HepG2 (cell line): ENCODE measurements at regions not wholly inside any gene's neighbourhood (a gene's known extent, or its start where the extent isn't known, plus 50 kb on each side); places are given as distances from the start of the nearest gene placed in this dataset.

ENCODE experiments used
- ATAC-seq: fragments of 200-7000 bp; cut with Tn5 transposase; 3 replicates; pipeline ENCODE4 v1.9.1; 2020; ENCODE audit warnings: mild to moderate bottlenecking, moderate library complexity
- BruUV-seq: library from RNA; stranded (reverse); fragments of 400-500 nt; replicated peaks from 2 replicates; lab custom pipeline; 2021; lab: Mats Ljungman, UMichigan
- CTCF ChIA-PET: fragments of 300-600 bp; formaldehyde crosslinking; extraction: SDS; loops from one replicate; lab custom pipeline; 2021; ENCODE audit warnings: low total read pairs, inconsistent platforms, low intra/inter-chr PET ratio; lab: Yijun Ruan, JAX
- POLR2A ChIA-PET: fragments of 350-600 bp; sonication (Branson Sonifier 250); formaldehyde crosslinking; loops from one replicate; lab custom pipeline; 2020; ENCODE audit warnings: antibody characterized with exemption, inconsistent platforms; lab: Yijun Ruan, JAX
- DNase-seq: peaks from one replicate; pipeline ENCODE4 v3.0.0-alpha.2; 2015; ENCODE audit warnings: low spot score
- FAIRE-seq: peaks from 3 replicates; lab custom pipeline; 2011; peaks lifted over from hg19 to GRCh38; lab: Jason Lieb, UNC
- H2AFZ ChIP-seq: one replicate; pipeline ENCODE4 v1.6.1; 2011; ENCODE audit warnings: low read length, inconsistent platforms
- H3K27ac ChIP-seq: fragments of 300-600 bp; 3 replicates; pipeline ENCODE4 v1.8.0; 2011; ENCODE audit warnings: mixed run types, mild to moderate bottlenecking, mixed read lengths, low read length, inconsistent platforms; ENCODE audit not compliant: insufficient read depth; ENCODE audit errors: extremely low read length
- H3K27me3 ChIP-seq, 2 experiments: fragments of 200-600 bp in 1 of 2; 2 replicates in 1 of 2; 3 replicates in 1 of 2; pipeline versions ENCODE4 v1.6.0 to v1.8.0; 2011; ENCODE audit warnings: low read length in 2 of 2, mild to moderate bottlenecking in 2 of 2, moderate library complexity in 2 of 2, inconsistent platforms in 1 of 2; ENCODE audit not compliant: insufficient read depth in 2 of 2, control insufficient read depth in 1 of 2
- H3K36me3 ChIP-seq, 2 experiments: fragments of 200-600 bp in 1 of 2; replicated peaks in 1 of 2; 2 replicates in 1 of 2; 3 replicates in 1 of 2; pipeline versions ENCODE4 v1.5.1 to v1.8.0; 2011; ENCODE audit warnings: low read length in 2 of 2, inconsistent platforms in 1 of 2; ENCODE audit not compliant: insufficient read depth in 2 of 2, control insufficient read depth in 1 of 2
- H3K4me1 ChIP-seq: 2 replicates; pipeline ENCODE4 v1.5.1; 2012; ENCODE audit warnings: low read length, inconsistent platforms; ENCODE audit not compliant: insufficient read depth
- H3K4me2 ChIP-seq: 2 replicates; pipeline ENCODE4 v1.6.0; 2011; ENCODE audit warnings: low read depth, low read length, inconsistent platforms
- H3K4me3 ChIP-seq, 3 experiments: fragments of 200-600 bp in 1 of 3; sonication (generic), shearing (Covaris generic) in 1 of 3; replicated peaks in 1 of 3; 2 replicates each; pipeline ENCODE4 v1.5.1; 2011 to 2016; ENCODE audit warnings: low read length in 3 of 3, inconsistent platforms in 2 of 3, low read depth in 2 of 3, mild to moderate bottlenecking in 2 of 3, control low read depth in 1 of 3, mixed read lengths in 1 of 3; ENCODE audit not compliant: insufficient read depth in 1 of 3
- H3K79me2 ChIP-seq: one replicate; pipeline ENCODE4 v1.6.1; 2011; ENCODE audit warnings: low read length, inconsistent platforms; ENCODE audit not compliant: insufficient read depth
- H3K9ac ChIP-seq: 2 replicates; pipeline ENCODE4 v1.6.0; 2011; ENCODE audit warnings: mild to moderate bottlenecking, low read depth, low read length, inconsistent platforms; ENCODE audit not compliant: insufficient read depth
- H3K9me3 ChIP-seq: 2 replicates; pipeline ENCODE4 v1.5.1; 2012; ENCODE audit warnings: mild to moderate bottlenecking, low read length
- H4K20me1 ChIP-seq: 2 replicates; pipeline ENCODE4 v1.6.0; 2011; ENCODE audit warnings: inconsistent platforms, mild to moderate bottlenecking, low read length, moderate library complexity; ENCODE audit not compliant: insufficient read depth
- CBX1 ChIP-seq: IDR thresholded peaks from one replicate; pipeline ENCODE4 v1.6.1; 2016; ENCODE audit warnings: antibody characterized with exemption, low read depth
- KDM1A ChIP-seq: IDR thresholded peaks from 2 replicates; pipeline ENCODE4 v1.6.1; 2016; ENCODE audit warnings: missing compliant biosample characterization
- MATR3 ChIP-seq: sonication (generic); formaldehyde crosslinking; IDR thresholded peaks from 2 replicates; pipeline ENCODE4 v1.4.0; 2020; ENCODE audit warnings: missing genetic modification reagents
- MIER3 ChIP-seq: IDR thresholded peaks from 2 replicates; pipeline ENCODE4 v1.6.1; 2016; ENCODE audit warnings: missing compliant biosample characterization, borderline replicate concordance
- POLR2A ChIP-seq, 2 experiments: IDR thresholded peaks; 2 replicates each; pipeline ENCODE4 v1.6.1; 2011; ENCODE audit warnings: low read depth in 2 of 2, low read length in 2 of 2, mild to moderate bottlenecking in 1 of 2, moderate library complexity in 1 of 2; ENCODE audit not compliant: insufficient read depth in 1 of 2
- RCOR2 ChIP-seq: IDR thresholded peaks from 2 replicates; pipeline ENCODE4 v1.6.1; 2016; ENCODE audit warnings: missing biosample characterization, missing genetic modification reagents
- TP53 ChIP-seq: sonication (generic); formaldehyde crosslinking; conservative IDR thresholded peaks from 2 replicates; pipeline ENCODE4 v1.4.0; 2020; ENCODE audit warnings: missing genetic modification reagents
- ZNF350 ChIP-seq: sonication (generic); formaldehyde crosslinking; IDR thresholded peaks from 2 replicates; pipeline ENCODE4 v1.4.0; 2020; ENCODE audit warnings: mild to moderate bottlenecking, low read depth, missing genetic modification reagents, borderline replicate concordance
- ZNF572 ChIP-seq: sonication (generic); formaldehyde crosslinking; IDR thresholded peaks from 2 replicates; pipeline ENCODE4 v1.5.1; 2020; ENCODE audit warnings: mild to moderate bottlenecking, missing genetic modification reagents
- ZNF761 ChIP-seq: sonication (generic); formaldehyde crosslinking; conservative IDR thresholded peaks from 2 replicates; pipeline ENCODE4 v1.4.0; 2020; ENCODE audit warnings: mild to moderate bottlenecking, missing genetic modification reagents
- WGBS: methylation state at CpG from one replicate; pipeline ENCODE4 v1.1.6; 2017; ENCODE audit warnings: low lambda C conversion rate; 5-methylcytosine and 5-hydroxymethylcytosine counted together
- in situ Hi-C: cut with HindIII; loops from 2 replicates; pipeline ENCODE4 v1.10.0; 2017; ENCODE audit warnings: low pct_unique_long_range_greater_than_20kb; ENCODE audit not compliant: extremely low pct_ligation_motif_present
- intact Hi-C: fragments of 100-400 bp; cut with micrococcal nuclease; formaldehyde crosslinking; loops from one replicate; pipeline ENCODE4 v1.10.0; 2022; ENCODE audit not compliant: unreplicated experiment
- TF ChIP-seq, protein P1 (sequence below): sonication (generic); formaldehyde crosslinking; IDR thresholded peaks from 2 replicates; pipeline ENCODE4 v1.4.0; 2020; ENCODE audit warnings: mild to moderate bottlenecking, missing genetic modification reagents
- TF ChIP-seq, protein P2 (sequence below): sonication (generic); formaldehyde crosslinking; IDR thresholded peaks from 2 replicates; pipeline ENCODE4 v1.4.0; 2020; ENCODE audit warnings: mild to moderate bottlenecking, missing genetic modification reagents

DNA sequence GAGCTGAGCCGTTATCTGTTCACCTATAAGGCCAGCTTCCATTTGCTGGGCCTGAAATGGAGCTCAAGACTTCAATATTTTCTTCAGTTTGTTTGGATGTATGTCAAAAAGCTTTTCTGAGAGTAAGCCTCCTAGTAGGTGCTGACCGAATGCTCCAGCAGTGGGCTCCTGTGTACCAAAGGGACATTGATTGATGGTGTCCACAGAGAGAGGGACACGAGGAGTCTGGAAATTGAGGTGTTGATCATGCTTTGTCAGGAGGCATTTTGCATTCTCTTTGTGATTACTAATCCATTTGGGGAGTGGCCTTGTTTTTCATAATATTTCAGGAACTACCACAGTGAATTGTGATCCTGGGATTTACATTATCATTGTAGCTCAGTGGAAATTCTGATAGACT is 107.7 kb upstream of the SLC38A2 start (continued):
- no peak for TF ChIP-seq TP53 (CRISPR knock-in tag)
- TF ChIP-seq, all 625 proteins: peak for 0

DNA sequence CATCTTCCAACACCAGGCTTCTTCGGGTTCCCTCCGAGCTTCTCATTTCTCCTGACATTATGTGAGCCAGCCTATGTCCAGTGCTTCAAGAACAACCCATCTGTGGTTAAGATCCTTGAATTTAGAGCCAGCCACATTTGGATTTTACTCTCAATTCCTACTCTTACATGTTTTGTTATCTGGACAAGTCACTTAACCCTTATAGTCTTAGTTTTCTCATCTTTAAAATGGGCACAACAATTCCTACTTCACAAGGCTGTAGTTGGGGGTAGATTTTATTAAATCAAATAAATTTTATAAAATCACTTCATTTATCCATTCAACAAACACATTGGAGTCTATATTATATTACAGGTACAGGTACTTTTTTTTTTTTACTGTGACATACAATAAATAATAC is 105.5 kb upstream of the SLC38A2 start:
- Histone ChIP-seq H3K4me2 (no peak overlapping the region), H3K4me3 (no peak overlapping the region), H2AFZ (no peak overlapping the region), H3K27ac (no peak overlapping the region), H3K9me3 (no peaks in the 10 kb centered on the region), H3K36me3 (no peaks in the 10 kb centered on the region), H3K9ac (no peak overlapping the region), H3K4me1 (peaks cover 83% of the 10 kb centered on the region), H3K79me2 (no peaks in the 10 kb centered on the region), H3K27me3 (no peaks in the 10 kb centered on the region), H4K20me1 (no peaks in the 10 kb centered on the region)
- intact Hi-C loops (no loop called here), in situ Hi-C loops (no loop called here)
- DNase-seq (no peak), FAIRE-seq (no peak), ATAC-seq (no peak)
- ChIA-PET CTCF (no interaction called here), POLR2A (no interaction called here)
- WGBS: 93% methylated on average over 2 of the region's 2 CpGs
- BruUV-seq: no TSS peak
- no peak for TF ChIP-seq MATR3
- TF ChIP-seq ZNF761 (CRISPR knock-in tag): no peak
- TF ChIP-seq, protein P1, sequence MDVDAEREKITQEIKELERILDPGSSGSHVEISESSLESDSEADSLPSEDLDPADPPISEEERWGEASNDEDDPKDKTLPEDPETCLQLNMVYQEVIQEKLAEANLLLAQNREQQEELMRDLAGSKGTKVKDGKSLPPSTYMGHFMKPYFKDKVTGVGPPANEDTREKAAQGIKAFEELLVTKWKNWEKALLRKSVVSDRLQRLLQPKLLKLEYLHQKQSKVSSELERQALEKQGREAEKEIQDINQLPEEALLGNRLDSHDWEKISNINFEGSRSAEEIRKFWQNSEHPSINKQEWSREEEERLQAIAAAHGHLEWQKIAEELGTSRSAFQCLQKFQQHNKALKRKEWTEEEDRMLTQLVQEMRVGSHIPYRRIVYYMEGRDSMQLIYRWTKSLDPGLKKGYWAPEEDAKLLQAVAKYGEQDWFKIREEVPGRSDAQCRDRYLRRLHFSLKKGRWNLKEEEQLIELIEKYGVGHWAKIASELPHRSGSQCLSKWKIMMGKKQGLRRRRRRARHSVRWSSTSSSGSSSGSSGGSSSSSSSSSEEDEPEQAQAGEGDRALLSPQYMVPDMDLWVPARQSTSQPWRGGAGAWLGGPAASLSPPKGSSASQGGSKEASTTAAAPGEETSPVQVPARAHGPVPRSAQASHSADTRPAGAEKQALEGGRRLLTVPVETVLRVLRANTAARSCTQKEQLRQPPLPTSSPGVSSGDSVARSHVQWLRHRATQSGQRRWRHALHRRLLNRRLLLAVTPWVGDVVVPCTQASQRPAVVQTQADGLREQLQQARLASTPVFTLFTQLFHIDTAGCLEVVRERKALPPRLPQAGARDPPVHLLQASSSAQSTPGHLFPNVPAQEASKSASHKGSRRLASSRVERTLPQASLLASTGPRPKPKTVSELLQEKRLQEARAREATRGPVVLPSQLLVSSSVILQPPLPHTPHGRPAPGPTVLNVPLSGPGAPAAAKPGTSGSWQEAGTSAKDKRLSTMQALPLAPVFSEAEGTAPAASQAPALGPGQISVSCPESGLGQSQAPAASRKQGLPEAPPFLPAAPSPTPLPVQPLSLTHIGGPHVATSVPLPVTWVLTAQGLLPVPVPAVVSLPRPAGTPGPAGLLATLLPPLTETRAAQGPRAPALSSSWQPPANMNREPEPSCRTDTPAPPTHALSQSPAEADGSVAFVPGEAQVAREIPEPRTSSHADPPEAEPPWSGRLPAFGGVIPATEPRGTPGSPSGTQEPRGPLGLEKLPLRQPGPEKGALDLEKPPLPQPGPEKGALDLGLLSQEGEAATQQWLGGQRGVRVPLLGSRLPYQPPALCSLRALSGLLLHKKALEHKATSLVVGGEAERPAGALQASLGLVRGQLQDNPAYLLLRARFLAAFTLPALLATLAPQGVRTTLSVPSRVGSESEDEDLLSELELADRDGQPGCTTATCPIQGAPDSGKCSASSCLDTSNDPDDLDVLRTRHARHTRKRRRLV (CRISPR knock-in tag): no peak
- no peak for TF ChIP-seq ZNF350
- no peak for TF ChIP-seq POLR2A (IDR thresholded peaks at IDR 0.05; ENCODE audit: insufficient read depth in 1 of 2, low read depth in 2 of 2, low read length in 2 of 2)
- TF ChIP-seq ZNF572 (CRISPR knock-in tag): no peak
- TF ChIP-seq, protein P2, sequence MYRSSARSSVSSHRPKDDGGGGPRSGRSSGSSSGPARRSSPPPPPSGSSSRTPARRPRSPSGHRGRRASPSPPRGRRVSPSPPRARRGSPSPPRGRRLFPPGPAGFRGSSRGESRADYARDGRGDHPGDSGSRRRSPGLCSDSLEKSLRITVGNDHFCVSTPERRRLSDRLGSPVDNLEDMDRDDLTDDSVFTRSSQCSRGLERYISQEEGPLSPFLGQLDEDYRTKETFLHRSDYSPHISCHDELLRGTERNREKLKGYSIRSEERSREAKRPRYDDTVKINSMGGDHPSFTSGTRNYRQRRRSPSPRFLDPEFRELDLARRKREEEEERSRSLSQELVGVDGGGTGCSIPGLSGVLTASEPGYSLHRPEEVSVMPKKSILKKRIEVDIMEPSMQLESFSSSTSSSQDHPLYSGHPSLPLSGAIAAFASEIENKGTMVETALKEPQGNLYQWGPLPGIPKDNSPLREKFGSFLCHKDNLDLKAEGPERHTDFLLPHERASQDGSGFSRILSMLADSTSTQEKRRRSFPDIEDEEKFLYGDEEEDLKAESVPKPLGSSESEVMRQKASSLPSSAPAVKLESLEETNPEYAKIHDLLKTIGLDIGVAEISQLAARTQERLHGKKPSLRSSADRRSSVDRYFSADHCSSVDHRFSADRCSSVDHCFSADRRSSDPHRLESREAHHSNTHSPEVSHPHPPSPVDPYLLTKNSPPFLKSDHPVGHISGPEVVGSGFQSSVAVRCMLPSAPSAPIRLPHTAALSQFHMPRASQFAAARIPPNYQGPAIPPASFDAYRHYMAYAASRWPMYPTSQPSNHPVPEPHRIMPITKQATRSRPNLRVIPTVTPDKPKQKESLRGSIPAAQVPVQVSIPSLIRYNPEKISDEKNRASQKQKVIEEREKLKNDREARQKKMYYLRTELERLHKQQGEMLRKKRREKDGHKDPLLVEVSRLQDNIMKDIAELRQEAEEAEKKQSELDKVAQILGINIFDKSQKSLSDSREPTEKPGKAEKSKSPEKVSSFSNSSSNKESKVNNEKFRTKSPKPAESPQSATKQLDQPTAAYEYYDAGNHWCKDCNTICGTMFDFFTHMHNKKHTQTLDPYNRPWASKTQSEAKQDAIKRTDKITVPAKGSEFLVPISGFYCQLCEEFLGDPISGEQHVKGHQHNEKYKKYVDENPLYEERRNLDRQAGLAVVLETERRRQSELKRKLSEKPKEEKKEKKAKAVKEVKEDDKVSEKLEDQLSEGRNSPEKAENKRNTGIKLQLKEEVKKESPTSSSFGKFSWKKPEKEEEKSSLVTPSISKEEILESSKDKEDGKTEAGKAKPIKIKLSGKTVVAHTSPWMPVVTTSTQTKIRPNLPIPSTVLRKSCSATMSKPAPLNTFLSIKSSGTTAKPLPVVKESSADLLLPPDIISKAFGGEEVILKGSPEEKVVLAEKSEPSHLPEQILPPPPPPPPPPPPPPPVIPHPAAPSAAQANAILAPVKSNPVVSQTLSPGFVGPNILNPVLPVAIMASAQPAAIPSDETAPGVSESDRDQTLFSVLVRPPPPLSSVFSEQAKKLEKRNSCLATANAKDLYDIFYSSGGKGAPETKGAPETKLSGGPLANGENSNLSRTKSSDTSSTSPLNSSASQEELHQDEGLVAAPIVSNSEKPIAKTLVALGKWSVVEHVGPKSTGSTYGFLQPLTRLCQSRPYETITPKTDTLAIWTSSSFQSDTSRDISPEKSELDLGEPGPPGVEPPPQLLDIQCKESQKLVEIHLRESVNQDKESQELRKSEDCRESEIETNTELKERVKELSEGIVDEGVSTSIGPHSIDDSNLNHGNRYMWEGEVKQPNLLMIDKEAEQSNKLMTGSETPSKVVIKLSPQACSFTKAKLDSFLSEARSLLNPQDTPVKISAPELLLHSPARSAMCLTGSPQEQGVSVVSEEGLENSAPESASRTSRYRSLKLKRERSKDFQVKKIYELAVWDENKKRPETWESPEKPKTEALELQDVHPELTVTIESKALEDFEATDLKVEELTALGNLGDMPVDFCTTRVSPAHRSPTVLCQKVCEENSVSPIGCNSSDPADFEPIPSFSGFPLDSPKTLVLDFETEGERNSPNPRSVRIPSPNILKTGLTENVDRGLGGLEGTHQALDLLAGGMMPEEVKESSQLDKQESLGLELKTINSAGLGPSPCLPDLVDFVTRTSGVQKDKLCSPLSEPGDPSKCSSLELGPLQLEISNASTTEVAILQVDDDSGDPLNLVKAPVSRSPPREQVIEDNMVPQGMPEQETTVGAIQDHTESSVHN (CRISPR knock-in tag): no peak
- TF ChIP-seq KDM1A (CRISPR knock-in tag): 0 out of 2 replicates have a peak, but pooled peaks have one; percentile 25
- no peak for TF ChIP-seq MIER3 (CRISPR knock-in tag)
- TF ChIP-seq CBX1: no peak
- TF ChIP-seq RCOR2 (CRISPR knock-in tag): 0 out of 2 replicates have a peak, but pooled peaks have one; percentile 21
